ENCODE measurements at regions not wholly inside any gene's neighbourhood (a gene's known extent, or its start where the extent isn't known, plus 50 kb on each side); places are given as distances from the start of the nearest gene placed in this dataset.

DNA sequence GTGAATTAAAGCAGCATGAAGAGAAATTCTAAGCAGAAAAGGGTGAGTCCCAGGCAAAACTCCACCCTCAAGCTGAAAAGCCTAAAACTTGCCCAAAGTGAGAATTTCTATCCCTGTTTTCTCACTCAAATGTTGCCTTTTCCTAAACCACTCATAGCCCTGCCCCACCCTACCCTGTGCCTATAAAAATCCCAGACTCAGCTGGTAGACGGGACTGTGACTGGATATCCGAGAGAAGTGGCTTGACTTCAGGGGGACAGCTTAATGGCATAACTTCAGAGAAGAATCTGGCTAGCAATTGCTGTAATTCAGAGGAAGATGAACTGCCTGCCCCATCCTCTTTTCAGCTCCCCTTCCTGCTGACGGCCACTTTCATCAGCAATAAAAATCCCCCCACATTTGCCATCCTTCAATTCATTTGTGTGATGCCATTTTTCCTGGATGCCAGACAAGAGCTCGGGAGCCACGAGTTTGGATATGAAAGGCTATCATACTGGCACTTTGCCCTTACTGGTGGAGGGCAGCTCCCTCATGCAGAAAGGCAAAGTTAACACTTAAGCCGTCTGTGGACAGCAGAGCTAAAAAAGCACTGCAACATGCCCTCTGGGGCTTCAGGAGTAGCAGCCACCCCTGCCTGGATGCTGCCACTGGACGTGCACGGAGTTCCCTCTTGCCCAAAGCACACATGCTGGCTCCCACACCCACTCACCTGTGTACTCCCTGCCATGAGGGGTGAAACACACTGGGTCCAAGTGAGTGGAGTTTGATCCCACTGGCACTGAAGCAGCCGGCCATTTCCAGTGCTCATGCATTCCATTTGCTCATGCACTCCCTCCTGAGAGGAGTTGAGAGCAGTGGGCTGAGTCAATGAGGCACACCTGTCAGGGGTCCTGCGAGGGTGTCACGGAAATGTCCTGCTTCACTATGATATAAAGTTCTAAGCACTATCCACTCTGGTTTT, 670.6 kb downstream of the PLOD2 start:
- TF ChIP-seq, protein P1, sequence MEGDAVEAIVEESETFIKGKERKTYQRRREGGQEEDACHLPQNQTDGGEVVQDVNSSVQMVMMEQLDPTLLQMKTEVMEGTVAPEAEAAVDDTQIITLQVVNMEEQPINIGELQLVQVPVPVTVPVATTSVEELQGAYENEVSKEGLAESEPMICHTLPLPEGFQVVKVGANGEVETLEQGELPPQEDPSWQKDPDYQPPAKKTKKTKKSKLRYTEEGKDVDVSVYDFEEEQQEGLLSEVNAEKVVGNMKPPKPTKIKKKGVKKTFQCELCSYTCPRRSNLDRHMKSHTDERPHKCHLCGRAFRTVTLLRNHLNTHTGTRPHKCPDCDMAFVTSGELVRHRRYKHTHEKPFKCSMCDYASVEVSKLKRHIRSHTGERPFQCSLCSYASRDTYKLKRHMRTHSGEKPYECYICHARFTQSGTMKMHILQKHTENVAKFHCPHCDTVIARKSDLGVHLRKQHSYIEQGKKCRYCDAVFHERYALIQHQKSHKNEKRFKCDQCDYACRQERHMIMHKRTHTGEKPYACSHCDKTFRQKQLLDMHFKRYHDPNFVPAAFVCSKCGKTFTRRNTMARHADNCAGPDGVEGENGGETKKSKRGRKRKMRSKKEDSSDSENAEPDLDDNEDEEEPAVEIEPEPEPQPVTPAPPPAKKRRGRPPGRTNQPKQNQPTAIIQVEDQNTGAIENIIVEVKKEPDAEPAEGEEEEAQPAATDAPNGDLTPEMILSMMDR (IDR thresholded peaks at IDR 0.05; ENCODE audit: insufficient read depth, low read depth, low read length) = no peak
- no peak for TF ChIP-seq EZH2 (IDR thresholded peaks at IDR 0.05; ENCODE audit: insufficient read depth, low read length)

Measured in astrocyte (in vitro differentiated cells and primary cell).